Upper lobe of right lung (tissue), 1 donor: ENCODE measurements at regions not wholly inside any gene's neighbourhood (a gene's known extent, or its start where the extent isn't known, plus 50 kb on each side); places are given as distances from the start of the nearest gene placed in this dataset.

Experiments
- ATAC-seq: fragments of 200-7000 bp; cut with Tn5 transposase; one replicate; pipeline ENCODE4 v1.9.1; 2020; ENCODE audit warnings: mild to moderate bottlenecking, moderate library complexity
- DNase-seq: peaks from one replicate; pipeline ENCODE4 v3.0.0-alpha.2; 2020
- H3K27ac ChIP-seq: fragments of 200-600 bp; one replicate; pipeline ENCODE4 v1.8.0; 2022
- H3K27me3 ChIP-seq: fragments of 200-600 bp; one replicate; pipeline ENCODE4 v1.8.0; 2022; ENCODE audit warnings: mild to moderate bottlenecking
- H3K36me3 ChIP-seq: fragments of 200-600 bp; one replicate; pipeline ENCODE4 v1.8.0; 2022
- H3K4me1 ChIP-seq: fragments of 200-600 bp; one replicate; pipeline ENCODE4 v1.8.0; 2022
- H3K4me3 ChIP-seq: fragments of 200-600 bp; one replicate; pipeline ENCODE4 v1.8.0; 2022; ENCODE audit warnings: mild to moderate bottlenecking
- H3K9me3 ChIP-seq: fragments of 200-600 bp; one replicate; pipeline ENCODE4 v1.8.0; 2022
- intact Hi-C: fragments of 100-400 bp; cut with DNase I; formaldehyde crosslinking; loops from one replicate; pipeline ENCODE4 v1.11.0; 2022
- TF ChIP-seq, protein P1 (sequence below): fragments of 200-600 bp; IDR thresholded peaks from one replicate; pipeline ENCODE4 v1.8.0; 2022; ENCODE audit warnings: antibody characterized with exemption
- donor health status: DM: no; HTN: yes; CAD: no; lungs with severe emphysema.

- Histone ChIP-seq H3K4me1 (no peaks in the 10 kb centered on the region), H3K4me3 (no peak overlapping the region), H3K27me3 (no peaks in the 10 kb centered on the region), H3K9me3 (no peaks in the 10 kb centered on the region), H3K27ac (no peak overlapping the region), H3K36me3 (no peaks in the 10 kb centered on the region)
- no peak for ATAC-seq
- intact Hi-C loops, result no loop called here
- DNase-seq, result no peak
- TF ChIP-seq, protein P1, sequence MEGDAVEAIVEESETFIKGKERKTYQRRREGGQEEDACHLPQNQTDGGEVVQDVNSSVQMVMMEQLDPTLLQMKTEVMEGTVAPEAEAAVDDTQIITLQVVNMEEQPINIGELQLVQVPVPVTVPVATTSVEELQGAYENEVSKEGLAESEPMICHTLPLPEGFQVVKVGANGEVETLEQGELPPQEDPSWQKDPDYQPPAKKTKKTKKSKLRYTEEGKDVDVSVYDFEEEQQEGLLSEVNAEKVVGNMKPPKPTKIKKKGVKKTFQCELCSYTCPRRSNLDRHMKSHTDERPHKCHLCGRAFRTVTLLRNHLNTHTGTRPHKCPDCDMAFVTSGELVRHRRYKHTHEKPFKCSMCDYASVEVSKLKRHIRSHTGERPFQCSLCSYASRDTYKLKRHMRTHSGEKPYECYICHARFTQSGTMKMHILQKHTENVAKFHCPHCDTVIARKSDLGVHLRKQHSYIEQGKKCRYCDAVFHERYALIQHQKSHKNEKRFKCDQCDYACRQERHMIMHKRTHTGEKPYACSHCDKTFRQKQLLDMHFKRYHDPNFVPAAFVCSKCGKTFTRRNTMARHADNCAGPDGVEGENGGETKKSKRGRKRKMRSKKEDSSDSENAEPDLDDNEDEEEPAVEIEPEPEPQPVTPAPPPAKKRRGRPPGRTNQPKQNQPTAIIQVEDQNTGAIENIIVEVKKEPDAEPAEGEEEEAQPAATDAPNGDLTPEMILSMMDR, result no peak
Measured at GRCh38 chr18:73270920-73271634, 403.3 kb upstream of the NETO1 start.

GRCh38 chr18:73264562-73264921 is 396.8 kb upstream of the NETO1 start:
- Histone ChIP-seq H3K36me3 (no peaks in the 10 kb centered on the region), H3K4me3 (no peak overlapping the region), H3K27ac (no peak overlapping the region), H3K4me1 (no peaks in the 10 kb centered on the region), H3K9me3 (no peaks in the 10 kb centered on the region), H3K27me3 (no peaks in the 10 kb centered on the region)
- ATAC-seq (no peak), DNase-seq (no peak)
- intact Hi-C loops, result no loop called here
- TF ChIP-seq, protein P1, result no peak

GRCh38 chr18:73261923-73262322 is 394.1 kb upstream of the NETO1 start:
- TF ChIP-seq, protein P1, result no peak
- intact Hi-C loops, result no loop called here
- ATAC-seq, result no peak

GRCh38 chr18:73261243-73261642 is 393.5 kb upstream of the NETO1 start:
- no peak for ATAC-seq
- Histone ChIP-seq H3K27me3 (no peaks in the 10 kb centered on the region), H3K36me3 (no peaks in the 10 kb centered on the region), H3K9me3 (no peaks in the 10 kb centered on the region), H3K4me1 (no peaks in the 10 kb centered on the region), H3K4me3 (no peak overlapping the region), H3K27ac (no peak overlapping the region)
- TF ChIP-seq, protein P1, result no peak
- intact Hi-C loops, result no loop called here
- DNase-seq, result no peak

More at GRCh38 chr18:73261923-73262322, 394.1 kb upstream of the NETO1 start:
- no peak for DNase-seq
- Histone ChIP-seq H3K27ac (no peak overlapping the region), H3K4me3 (no peak overlapping the region), H3K9me3 (no peaks in the 10 kb centered on the region), H3K36me3 (no peaks in the 10 kb centered on the region), H3K4me1 (no peaks in the 10 kb centered on the region), H3K27me3 (no peaks in the 10 kb centered on the region)

DNA sequence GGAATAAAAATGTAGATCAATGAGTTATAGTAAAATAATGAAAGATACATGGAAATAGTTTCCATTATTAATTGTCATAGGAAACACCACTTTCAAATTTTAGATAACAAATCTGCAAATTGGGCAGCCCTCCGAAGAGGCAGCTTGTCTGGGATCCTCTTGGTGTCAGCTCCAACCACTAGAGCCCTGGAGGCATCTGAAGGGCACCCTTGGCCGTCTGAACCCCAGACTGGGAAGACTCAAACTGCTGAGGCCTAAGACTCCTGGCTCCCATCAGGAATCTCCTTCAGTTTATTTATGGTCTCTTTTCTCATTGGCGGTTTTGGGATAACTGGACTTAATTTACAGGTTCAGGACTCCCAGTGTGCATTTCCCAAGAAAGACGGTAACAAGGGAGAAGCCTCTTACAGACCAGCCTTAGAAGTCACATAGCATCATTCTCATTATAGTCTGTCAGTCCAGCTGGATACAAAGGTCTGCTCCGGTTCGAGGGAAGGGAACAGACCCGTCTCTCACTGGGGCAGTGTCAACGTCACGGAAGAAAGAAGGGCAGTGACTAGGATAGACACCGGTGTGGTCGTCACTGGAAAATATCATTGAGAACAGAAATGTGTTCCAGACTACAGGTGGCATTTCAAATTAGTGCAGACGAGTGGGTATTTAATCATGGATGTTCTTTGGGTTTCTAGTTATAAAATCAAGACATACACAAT is 390.7 kb upstream of the NETO1 start:
- Histone ChIP-seq H3K4me1 (no peaks in the 10 kb centered on the region), H3K36me3 (no peaks in the 10 kb centered on the region), H3K27me3 (no peaks in the 10 kb centered on the region), H3K4me3 (no peak overlapping the region), H3K9me3 (no peaks in the 10 kb centered on the region), H3K27ac (no peak overlapping the region)
- intact Hi-C loops, result no loop called here
- ATAC-seq (no peak), DNase-seq (no peak)
- TF ChIP-seq, protein P1, result no peak
